ENCODE measurements at regions not wholly inside any gene's neighbourhood (a gene's known extent, or its start where the extent isn't known, plus 50 kb on each side); places are given as distances from the start of the nearest gene placed in this dataset.

- Histone ChIP-seq H3K9me3 (ENCODE audit: control insufficient read depth, insufficient read depth, low read length) (no peaks in the 10 kb centered on the region), H3K27ac (ENCODE audit: low read length) (no peak overlapping the region), H3K27me3 (ENCODE audit: control insufficient read depth, insufficient read depth, low read length) (no peaks in the 10 kb centered on the region), H3K36me3 (ENCODE audit: control insufficient read depth, insufficient read depth, low read length) (no peaks in the 10 kb centered on the region), H3K4me3 (ENCODE audit: low read length) (no peak overlapping the region), H3K4me1 (ENCODE audit: control insufficient read depth, insufficient read depth, low read length) (no peaks in the 10 kb centered on the region)
- no peaks in the 10 kb centered on the region for H3K36me3 Mint-ChIP-seq
- WGBS (ENCODE audit: insufficient coverage) = 91% methylated on average over 5 of the region's 7 CpGs
- no peak overlapping the region for H3K27ac Mint-ChIP-seq
- TF ChIP-seq CTCF (IDR thresholded peaks at IDR 0.05) = no peak
- peaks cover 8% of the 10 kb centered on the region in 2 donors for H3K9me3 Mint-ChIP-seq
- ATAC-seq (no peak), DNase-seq (no peak)
- intact Hi-C loops (cut with micrococcal nuclease) = no loop called here
- no peaks in the 10 kb centered on the region for H3K27me3 Mint-ChIP-seq (ENCODE audit: low read depth in 2 of 2)
- H3K4me1 Mint-ChIP-seq = peaks cover 16 to 18% of the 10 kb centered on the region in 2 donors
- H3K4me3 Mint-ChIP-seq = no peak overlapping the region
These were observed 188.3 kb downstream of the CAPZA3 start for GRCh38 chr12:18926188-18926587.

GRCh38 chr12:18932211-18932610, 194.3 kb downstream of the CAPZA3 start:
- WGBS (ENCODE audit: insufficient coverage) = 100% methylated on average over 2 of the region's 2 CpGs
- H3K4me1 ChIP-seq (ENCODE audit: control insufficient read depth, insufficient read depth, low read length) = no peaks in the 10 kb centered on the region
- no peak overlapping the region for H3K4me3 Mint-ChIP-seq
- no peak overlapping the region for H3K4me3 ChIP-seq (ENCODE audit: low read length)
- H3K27ac ChIP-seq (ENCODE audit: low read length) = no peak overlapping the region
- no peak for TF ChIP-seq CTCF (IDR thresholded peaks at IDR 0.05)
- DNase-seq = no peak
- no peaks in the 10 kb centered on the region for H3K36me3 ChIP-seq (ENCODE audit: control insufficient read depth, insufficient read depth, low read length)
- intact Hi-C loops (cut with micrococcal nuclease) = no loop called here
- peaks cover 10% of the 10 kb centered on the region in 2 donors for H3K9me3 Mint-ChIP-seq
- no peaks in the 10 kb centered on the region for H3K9me3 ChIP-seq (ENCODE audit: control insufficient read depth, insufficient read depth, low read length)
- H3K4me1 Mint-ChIP-seq = no peaks in the 10 kb centered on the region
- ATAC-seq = no peak
- H3K27ac Mint-ChIP-seq = no peak overlapping the region
- H3K27me3 ChIP-seq (ENCODE audit: control insufficient read depth, insufficient read depth, low read length) = no peaks in the 10 kb centered on the region
- no peaks in the 10 kb centered on the region for H3K36me3 Mint-ChIP-seq
- H3K27me3 Mint-ChIP-seq (ENCODE audit: low read depth in 2 of 2) = no peaks in the 10 kb centered on the region

GRCh38 chr12:18932715-18933114, 194.8 kb downstream of the CAPZA3 start:
- no peak overlapping the region for H3K4me3 ChIP-seq (ENCODE audit: low read length)
- no peak for DNase-seq
- 60% methylated on average over 2 of the region's 2 CpGs for WGBS (ENCODE audit: insufficient coverage)
- H3K27ac ChIP-seq (ENCODE audit: low read length) = no peak overlapping the region
- H3K9me3 Mint-ChIP-seq = peaks cover 10% of the 10 kb centered on the region in 2 donors
- H3K27me3 Mint-ChIP-seq (ENCODE audit: low read depth in 2 of 2) = no peaks in the 10 kb centered on the region
- H3K4me1 Mint-ChIP-seq = no peaks in the 10 kb centered on the region
- H3K36me3 ChIP-seq (ENCODE audit: control insufficient read depth, insufficient read depth, low read length) = no peaks in the 10 kb centered on the region
- no peak overlapping the region for H3K4me3 Mint-ChIP-seq
- no peaks in the 10 kb centered on the region for H3K9me3 ChIP-seq (ENCODE audit: control insufficient read depth, insufficient read depth, low read length)
- H3K27me3 ChIP-seq (ENCODE audit: control insufficient read depth, insufficient read depth, low read length) = no peaks in the 10 kb centered on the region
- no peaks in the 10 kb centered on the region for H3K4me1 ChIP-seq (ENCODE audit: control insufficient read depth, insufficient read depth, low read length)
- no peaks in the 10 kb centered on the region for H3K36me3 Mint-ChIP-seq
- ATAC-seq = no peak
- no peak overlapping the region for H3K27ac Mint-ChIP-seq
- intact Hi-C loops (cut with micrococcal nuclease) = no loop called here
- TF ChIP-seq CTCF (IDR thresholded peaks at IDR 0.05) = no peak

GRCh38 chr12:18935371-18935965, 194.1 kb upstream of the PLEKHA5 start:
- Mint-ChIP-seq H3K27ac (no peak overlapping the region), H3K36me3 (no peaks in the 10 kb centered on the region), H3K4me3 (no peak overlapping the region), H3K4me1 (peaks cover 0 to under 1% of the 10 kb centered on the region in 2 donors), H3K9me3 (peaks cover 6% of the 10 kb centered on the region in 2 donors), H3K27me3 (ENCODE audit: low read depth in 2 of 2) (no peaks in the 10 kb centered on the region)
- H3K36me3 ChIP-seq (ENCODE audit: control insufficient read depth, insufficient read depth, low read length) = no peaks in the 10 kb centered on the region
- DNase-seq (no peak), ATAC-seq (no peak)
- no peak overlapping the region for H3K4me3 ChIP-seq (ENCODE audit: low read length)
- no peak overlapping the region for H3K27ac ChIP-seq (ENCODE audit: low read length)
- intact Hi-C loops (cut with micrococcal nuclease) = no loop called here
- 90% methylated on average over 1 of the region's 1 CpG for WGBS (ENCODE audit: insufficient coverage)
- no peaks in the 10 kb centered on the region for H3K27me3 ChIP-seq (ENCODE audit: control insufficient read depth, insufficient read depth, low read length)
- no peaks in the 10 kb centered on the region for H3K9me3 ChIP-seq (ENCODE audit: control insufficient read depth, insufficient read depth, low read length)
- no peak for TF ChIP-seq CTCF (IDR thresholded peaks at IDR 0.05)
- H3K4me1 ChIP-seq (ENCODE audit: control insufficient read depth, insufficient read depth, low read length) = no peaks in the 10 kb centered on the region

Measured in natural killer cell (primary cell).